ENCODE measurements at regions not wholly inside any gene's neighbourhood (a gene's known extent, or its start where the extent isn't known, plus 50 kb on each side); places are given as distances from the start of the nearest gene placed in this dataset.
"Not testable (repeated sequence)": the region's sequence is repeated elsewhere in the genome, so short reads cannot be mapped to it uniquely, and the experiment has no call there.

DNA sequence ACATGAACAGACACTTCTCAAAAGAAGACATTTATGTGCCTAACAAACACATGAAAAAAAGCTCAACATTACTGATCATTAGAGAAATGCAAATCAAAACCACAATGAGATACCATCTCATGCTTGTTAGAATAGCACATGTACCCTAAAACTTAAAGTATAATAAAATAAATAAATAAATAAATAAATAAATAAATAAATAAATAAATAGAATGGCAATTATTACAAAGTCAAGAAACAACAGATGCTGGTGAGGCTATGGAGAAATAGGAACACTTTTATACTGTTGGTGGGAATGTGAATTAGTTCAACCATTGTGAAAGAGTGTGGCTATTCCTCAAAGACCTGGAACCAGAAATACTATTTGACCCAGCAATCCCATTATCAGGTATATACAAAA lies 970.6 kb downstream of the NR2F1-AS1 start:
- H3K9me3 ChIP-seq (ENCODE audit: control insufficient read depth, insufficient read depth, low read depth, low read length); H3K4me1 ChIP-seq (ENCODE audit: control insufficient read depth, insufficient read depth, low read length); H3K27me3 ChIP-seq (ENCODE audit: control insufficient read depth, insufficient read depth, low read length); CTCF ChIA-PET; H3K36me3 ChIP-seq (ENCODE audit: control insufficient read depth, insufficient read depth, low read length); intact Hi-C loops (cut with micrococcal nuclease; ENCODE audit: unreplicated experiment); H3K27ac ChIP-seq (ENCODE audit: low read length); in situ Hi-C loops (cut with HindIII; ENCODE audit: low pct_unique_long_range_greater_than_20kb, low sequenced_read_pairs); DNase-seq (ENCODE audit: low read depth, low spot score); BruUV-seq (replicated peaks); H3K4me3 ChIP-seq (ENCODE audit: low read depth in 2 of 2, low read length in 2 of 2); POLR2A ChIA-PET; ATAC-seq: not testable (repeated sequence)

DNA sequence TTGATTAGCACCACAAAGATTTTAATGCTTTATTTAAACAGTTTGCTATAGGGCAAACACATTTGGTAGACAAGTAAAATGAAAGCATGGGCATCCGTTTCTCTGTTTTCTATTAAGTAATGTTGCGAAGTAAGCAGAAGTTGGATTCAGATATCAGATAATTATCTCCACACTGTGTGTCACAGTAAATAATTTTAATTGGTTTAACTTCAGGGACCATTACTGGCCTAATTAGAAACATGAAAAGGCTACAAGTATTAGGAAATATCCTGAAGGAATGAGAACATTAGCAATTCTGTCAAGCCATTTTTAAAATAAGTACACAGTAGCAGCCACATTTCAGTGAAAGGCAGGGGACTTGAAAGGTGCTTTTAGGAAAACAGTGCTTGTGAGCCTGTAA lies 975.4 kb downstream of the NR2F1-AS1 start:
- Histone ChIP-seq H3K9me3 (ENCODE audit: control insufficient read depth, insufficient read depth, low read depth, low read length) (0 out of 2 replicates have a peak, but pooled peaks cover 3% of the 10 kb centered on the region), H3K4me3 (ENCODE audit: low read depth in 2 of 2, low read length in 2 of 2) (no peak overlapping the region), H3K27me3 (ENCODE audit: control insufficient read depth, insufficient read depth, low read length) (no peaks in the 10 kb centered on the region), H3K36me3 (ENCODE audit: control insufficient read depth, insufficient read depth, low read length) (no peaks in the 10 kb centered on the region), H3K4me1 (ENCODE audit: control insufficient read depth, insufficient read depth, low read length) (peaks cover 9% of the 10 kb centered on the region), H3K27ac (ENCODE audit: low read length) (peak overlapping the region; percentile 58; the same call in 1 of the 2 replicates)
- ChIA-PET CTCF (no interaction called here), POLR2A (no interaction called here)
- in situ Hi-C loops (cut with HindIII; ENCODE audit: low pct_unique_long_range_greater_than_20kb, low sequenced_read_pairs) (no loop called here), intact Hi-C loops (cut with micrococcal nuclease; ENCODE audit: unreplicated experiment) (no loop called here)
- TF ChIP-seq TCF7L2 (IDR thresholded peaks at IDR 0.05; ENCODE audit: low read depth, low read length) (peak; percentile 16; the same call in 1 of the 2 replicates), POLR2AphosphoS5 (IDR thresholded peaks at IDR 0.05; ENCODE audit: low read depth, low read length) (no peak)
- TF ChIP-seq, protein P1, sequence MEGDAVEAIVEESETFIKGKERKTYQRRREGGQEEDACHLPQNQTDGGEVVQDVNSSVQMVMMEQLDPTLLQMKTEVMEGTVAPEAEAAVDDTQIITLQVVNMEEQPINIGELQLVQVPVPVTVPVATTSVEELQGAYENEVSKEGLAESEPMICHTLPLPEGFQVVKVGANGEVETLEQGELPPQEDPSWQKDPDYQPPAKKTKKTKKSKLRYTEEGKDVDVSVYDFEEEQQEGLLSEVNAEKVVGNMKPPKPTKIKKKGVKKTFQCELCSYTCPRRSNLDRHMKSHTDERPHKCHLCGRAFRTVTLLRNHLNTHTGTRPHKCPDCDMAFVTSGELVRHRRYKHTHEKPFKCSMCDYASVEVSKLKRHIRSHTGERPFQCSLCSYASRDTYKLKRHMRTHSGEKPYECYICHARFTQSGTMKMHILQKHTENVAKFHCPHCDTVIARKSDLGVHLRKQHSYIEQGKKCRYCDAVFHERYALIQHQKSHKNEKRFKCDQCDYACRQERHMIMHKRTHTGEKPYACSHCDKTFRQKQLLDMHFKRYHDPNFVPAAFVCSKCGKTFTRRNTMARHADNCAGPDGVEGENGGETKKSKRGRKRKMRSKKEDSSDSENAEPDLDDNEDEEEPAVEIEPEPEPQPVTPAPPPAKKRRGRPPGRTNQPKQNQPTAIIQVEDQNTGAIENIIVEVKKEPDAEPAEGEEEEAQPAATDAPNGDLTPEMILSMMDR (IDR thresholded peaks at IDR 0.05), result no peak
- no TSS peak for BruUV-seq (replicated peaks)
- ATAC-seq, result no peak
- no peak for DNase-seq (ENCODE audit: low read depth, low spot score)

DNA sequence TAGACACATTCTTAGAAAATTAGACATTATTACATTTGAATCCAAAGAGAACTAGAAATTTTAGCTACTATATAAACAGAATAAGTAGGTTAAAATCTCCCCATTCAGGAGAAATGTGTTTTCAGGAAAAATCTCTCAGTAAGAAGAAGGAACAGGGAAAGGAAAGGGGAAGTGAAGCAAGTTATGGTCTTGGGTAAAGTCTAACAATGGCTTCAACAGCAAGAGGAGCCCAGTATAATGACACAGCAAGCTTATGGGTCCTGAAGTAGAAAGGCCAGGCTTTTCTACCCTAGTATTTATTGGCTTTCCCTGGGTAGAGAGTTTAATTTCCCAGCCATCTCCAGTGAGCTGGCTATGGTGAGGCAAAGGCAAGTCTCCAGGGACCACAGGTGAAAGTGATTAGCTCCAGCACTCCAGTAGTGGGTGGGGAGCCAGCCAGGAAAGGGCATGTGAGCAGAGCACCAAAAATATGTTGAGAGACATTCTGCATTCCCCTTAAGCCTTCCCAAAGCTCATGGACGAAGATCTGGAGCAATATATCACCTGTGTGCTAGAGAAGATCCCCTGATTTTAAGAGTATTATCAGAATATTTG lies 981.7 kb downstream of the NR2F1-AS1 start:
- no TSS peak for BruUV-seq (replicated peaks)
- DNase-seq (ENCODE audit: low read depth, low spot score) (no peak), ATAC-seq (no peak)
- intact Hi-C loops (cut with micrococcal nuclease; ENCODE audit: unreplicated experiment) (no loop called here), in situ Hi-C loops (cut with HindIII; ENCODE audit: low pct_unique_long_range_greater_than_20kb, low sequenced_read_pairs) (no loop called here)
- no peaks in the 10 kb centered on the region for H3K4me1 ChIP-seq (ENCODE audit: control insufficient read depth, insufficient read depth, low read length)
- no peaks in the 10 kb centered on the region for H3K36me3 ChIP-seq (ENCODE audit: control insufficient read depth, insufficient read depth, low read length)
- H3K27me3 ChIP-seq (ENCODE audit: control insufficient read depth, insufficient read depth, low read length), result no peaks in the 10 kb centered on the region
- H3K9me3 ChIP-seq (ENCODE audit: control insufficient read depth, insufficient read depth, low read depth, low read length), result no peaks in the 10 kb centered on the region
- ChIA-PET POLR2A (no interaction called here), CTCF (no interaction called here)
- H3K4me3 ChIP-seq (ENCODE audit: low read depth in 2 of 2, low read length in 2 of 2), result no peak overlapping the region
- TF ChIP-seq POLR2AphosphoS5 (IDR thresholded peaks at IDR 0.05; ENCODE audit: low read depth, low read length) (no peak), TCF7L2 (IDR thresholded peaks at IDR 0.05; ENCODE audit: low read depth, low read length) (no peak), SIN3A (IDR thresholded peaks at IDR 0.05; ENCODE audit: borderline replicate concordance, insufficient read depth, low read depth, low read length) (no peak)
- TF ChIP-seq, protein P1 (IDR thresholded peaks at IDR 0.05), result no peak
- TF ChIP-seq, protein P2, sequence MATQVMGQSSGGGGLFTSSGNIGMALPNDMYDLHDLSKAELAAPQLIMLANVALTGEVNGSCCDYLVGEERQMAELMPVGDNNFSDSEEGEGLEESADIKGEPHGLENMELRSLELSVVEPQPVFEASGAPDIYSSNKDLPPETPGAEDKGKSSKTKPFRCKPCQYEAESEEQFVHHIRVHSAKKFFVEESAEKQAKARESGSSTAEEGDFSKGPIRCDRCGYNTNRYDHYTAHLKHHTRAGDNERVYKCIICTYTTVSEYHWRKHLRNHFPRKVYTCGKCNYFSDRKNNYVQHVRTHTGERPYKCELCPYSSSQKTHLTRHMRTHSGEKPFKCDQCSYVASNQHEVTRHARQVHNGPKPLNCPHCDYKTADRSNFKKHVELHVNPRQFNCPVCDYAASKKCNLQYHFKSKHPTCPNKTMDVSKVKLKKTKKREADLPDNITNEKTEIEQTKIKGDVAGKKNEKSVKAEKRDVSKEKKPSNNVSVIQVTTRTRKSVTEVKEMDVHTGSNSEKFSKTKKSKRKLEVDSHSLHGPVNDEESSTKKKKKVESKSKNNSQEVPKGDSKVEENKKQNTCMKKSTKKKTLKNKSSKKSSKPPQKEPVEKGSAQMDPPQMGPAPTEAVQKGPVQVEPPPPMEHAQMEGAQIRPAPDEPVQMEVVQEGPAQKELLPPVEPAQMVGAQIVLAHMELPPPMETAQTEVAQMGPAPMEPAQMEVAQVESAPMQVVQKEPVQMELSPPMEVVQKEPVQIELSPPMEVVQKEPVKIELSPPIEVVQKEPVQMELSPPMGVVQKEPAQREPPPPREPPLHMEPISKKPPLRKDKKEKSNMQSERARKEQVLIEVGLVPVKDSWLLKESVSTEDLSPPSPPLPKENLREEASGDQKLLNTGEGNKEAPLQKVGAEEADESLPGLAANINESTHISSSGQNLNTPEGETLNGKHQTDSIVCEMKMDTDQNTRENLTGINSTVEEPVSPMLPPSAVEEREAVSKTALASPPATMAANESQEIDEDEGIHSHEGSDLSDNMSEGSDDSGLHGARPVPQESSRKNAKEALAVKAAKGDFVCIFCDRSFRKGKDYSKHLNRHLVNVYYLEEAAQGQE (IDR thresholded peaks at IDR 0.05; ENCODE audit: insufficient read depth in 1 of 2, low read depth in 2 of 2, low read length in 1 of 2), result no peak
- peak overlapping the region; percentile 60; the same call in 1 of the 2 replicates for H3K27ac ChIP-seq (ENCODE audit: low read length)
